Transverse colon (tissue), 4 donors: ENCODE measurements at regions not wholly inside any gene's neighbourhood (a gene's known extent, or its start where the extent isn't known, plus 50 kb on each side); places are given as distances from the start of the nearest gene placed in this dataset.

ENCODE experiments used
- DNase-seq: peaks from one replicate; pipeline ENCODE4 v3.0.0-alpha.2; 2019
- H3K27ac ChIP-seq, 4 donors: fragments of 200-600 bp; sonication (generic); 2 replicates each; pipeline ENCODE4 v1.5.1; 2016 to 2018; ENCODE audit warnings: inconsistent platforms in 4 of 4
- H3K27me3 ChIP-seq: fragments of 200-600 bp; sonication (generic); 2 replicates; pipeline ENCODE4 v1.5.1; 2017; ENCODE audit warnings: inconsistent platforms
- H3K36me3 ChIP-seq, 4 donors: fragments of 200-600 bp; sonication (generic); 2 replicates each; pipeline ENCODE4 v1.5.1; 2017 to 2019; ENCODE audit warnings: inconsistent platforms in 4 of 4
- H3K4me1 ChIP-seq, 4 donors: fragments of 200-600 bp; sonication (generic); 2 replicates each; pipeline ENCODE4 v1.5.1; 2017 to 2020; ENCODE audit warnings: inconsistent platforms in 4 of 4
- H3K4me3 ChIP-seq, 4 donors: fragments of 200-600 bp; sonication (generic); 1 replicate in 1 of 4; 2 replicates in 3 of 4; pipeline versions ENCODE4 v1.5.1 to v1.6.1; 2017 to 2019; ENCODE audit warnings: inconsistent platforms in 4 of 4
- H3K9me3 ChIP-seq, 2 donors: fragments of 200-600 bp; sonication (generic); 2 replicates each; pipeline ENCODE4 v1.5.1; 2017 to 2019; ENCODE audit warnings: inconsistent platforms in 2 of 2
- CTCF ChIP-seq, 5 experiments: fragments of 200-600 bp in 3 of 5; fragments of 450-650 bp in 2 of 5; sonication (generic) in 3 of 5; IDR thresholded peaks; 1 replicate in 2 of 5; 2 replicates in 3 of 5; pipeline ENCODE4 v1.5.1; 2016 to 2017; ENCODE audit warnings: antibody characterized with exemption in 5 of 5, inconsistent platforms in 3 of 5, mild to moderate bottlenecking in 2 of 5, moderate library complexity in 1 of 5
- EP300 ChIP-seq: sonication (generic); formaldehyde crosslinking; IDR thresholded peaks from one replicate; pipeline ENCODE4 v1.6.1; 2017; ENCODE audit warnings: antibody characterized with exemption, low read depth
- POLR2A ChIP-seq: fragments of 450-650 bp; IDR thresholded peaks from one replicate; pipeline ENCODE4 v1.6.1; 2016; ENCODE audit warnings: antibody characterized with exemption, mild to moderate bottlenecking, moderate library complexity
- POLR2AphosphoS5 ChIP-seq, 3 donors: sonication (generic); formaldehyde crosslinking; IDR thresholded peaks; one replicate each; pipeline ENCODE4 v1.6.1; 2016; ENCODE audit warnings: antibody characterized with exemption in 3 of 3
- whole genome bisulfite sequencing, 2 donors: methylation state at CpG; one replicate each; pipeline ENCODE4 v1.1.5; 2018; ENCODE audit warnings: low coverage in 1 of 2; 5-methylcytosine and 5-hydroxymethylcytosine counted together
- in situ Hi-C, 4 donors: fragments of 200-750 bp; cut with MboI; loops; one replicate each; pipeline versions ENCODE4 v1.15.0 to v1.15.1; 2017; ENCODE audit warnings: low sequenced_read_pairs in 3 of 4, low pct_ligation_motif_present in 1 of 4, low pct_unique_long_range_greater_than_20kb in 1 of 4
- intact Hi-C: fragments of 100-400 bp; cut with DNase I; formaldehyde crosslinking; loops from one replicate; pipeline ENCODE4 v1.15.1; 2023; ENCODE audit warnings: low total_unique reads

GRCh38 chr3:70606018-70606417 is 293.6 kb upstream of the MDFIC2 start:
- no peak for TF ChIP-seq POLR2A
- no peak for TF ChIP-seq EP300
- TF ChIP-seq CTCF (IDR thresholded peaks at IDR 0.05): no peak
- no peak for TF ChIP-seq POLR2AphosphoS5 (IDR thresholded peaks at IDR 0.05)
- no peaks in the 10 kb centered on the region for H3K36me3 ChIP-seq
- no peaks in the 10 kb centered on the region for H3K9me3 ChIP-seq
- H3K27me3 ChIP-seq: no peaks in the 10 kb centered on the region
- no peaks in the 10 kb centered on the region for H3K4me1 ChIP-seq
- H3K4me3 ChIP-seq: no peak overlapping the region
- in situ Hi-C loops (no loop called here), intact Hi-C loops (no loop called here)
- no peak for DNase-seq
- no peak overlapping the region for H3K27ac ChIP-seq

- 57 to 71% methylated on average over 1 to 3 of the region's 3 CpGs for WGBS, 2 donors
- Histone ChIP-seq H3K4me1 (no peaks in the 10 kb centered on the region), H3K27ac (no peak overlapping the region), H3K36me3 (no peaks in the 10 kb centered on the region), H3K9me3 (no peaks in the 10 kb centered on the region), H3K4me3 (no peak overlapping the region), H3K27me3 (no peaks in the 10 kb centered on the region)
- no peak for DNase-seq
- in situ Hi-C loops: no loop called here
- TF ChIP-seq POLR2A (no peak), CTCF (IDR thresholded peaks at IDR 0.05) (no peak), EP300 (no peak), POLR2AphosphoS5 (IDR thresholded peaks at IDR 0.05) (no peak)
- intact Hi-C loops: no loop called here
Observed at GRCh38 chr3:70603103-70603502, 290.7 kb upstream of the MDFIC2 start.

GRCh38 chr3:70597312-70597711 is 284.9 kb upstream of the MDFIC2 start:
- 51 to 56% methylated on average over 2 of the region's 2 CpGs for WGBS, 2 donors
- H3K27me3 ChIP-seq: no peaks in the 10 kb centered on the region
- H3K4me3 ChIP-seq: no peak overlapping the region
- intact Hi-C loops (no loop called here), in situ Hi-C loops (no loop called here)
- H3K27ac ChIP-seq: no peak overlapping the region
- TF ChIP-seq POLR2A: no peak
- TF ChIP-seq CTCF (IDR thresholded peaks at IDR 0.05): no peak
- no peak for TF ChIP-seq EP300
- no peak for TF ChIP-seq POLR2AphosphoS5 (IDR thresholded peaks at IDR 0.05)
- no peak for DNase-seq
- H3K4me1 ChIP-seq: peaks cover 0 to 4% (median 0%) of the 10 kb centered on the region in 4 donors
- H3K9me3 ChIP-seq: no peaks in the 10 kb centered on the region
- no peaks in the 10 kb centered on the region for H3K36me3 ChIP-seq

GRCh38 chr3:70583682-70584081 is 271.2 kb upstream of the MDFIC2 start:
- TF ChIP-seq POLR2A (no peak), POLR2AphosphoS5 (IDR thresholded peaks at IDR 0.05) (no peak), EP300 (no peak), CTCF (IDR thresholded peaks at IDR 0.05) (no peak)
- Histone ChIP-seq H3K27me3 (no peaks in the 10 kb centered on the region), H3K4me1 (no peaks in the 10 kb centered on the region), H3K27ac (no peak overlapping the region), H3K36me3 (no peaks in the 10 kb centered on the region), H3K9me3 (no peaks in the 10 kb centered on the region), H3K4me3 (no peak overlapping the region)
- in situ Hi-C loops: no loop called here
- no peak for DNase-seq
- WGBS, 2 donors: 84 to 86% methylated on average over 4 of the region's 4 CpGs
- intact Hi-C loops: no loop called here
